Fibroblast of skin of abdomen (primary cell): ENCODE measurements at regions not wholly inside any gene's neighbourhood (a gene's known extent, or its start where the extent isn't known, plus 50 kb on each side); places are given as distances from the start of the nearest gene placed in this dataset.
"Not testable (repeated sequence)": the region's sequence is repeated elsewhere in the genome, so short reads cannot be mapped to it uniquely, and the experiment has no call there.

ENCODE experiments used
- DNase-seq: peaks from one replicate; pipeline ENCODE4 v3.0.0-alpha.2; 2013

- no peak for DNase-seq
Observed at GRCh38 chr6:119716668-119717270, 367.2 kb upstream of the MAN1A1 start.

DNA sequence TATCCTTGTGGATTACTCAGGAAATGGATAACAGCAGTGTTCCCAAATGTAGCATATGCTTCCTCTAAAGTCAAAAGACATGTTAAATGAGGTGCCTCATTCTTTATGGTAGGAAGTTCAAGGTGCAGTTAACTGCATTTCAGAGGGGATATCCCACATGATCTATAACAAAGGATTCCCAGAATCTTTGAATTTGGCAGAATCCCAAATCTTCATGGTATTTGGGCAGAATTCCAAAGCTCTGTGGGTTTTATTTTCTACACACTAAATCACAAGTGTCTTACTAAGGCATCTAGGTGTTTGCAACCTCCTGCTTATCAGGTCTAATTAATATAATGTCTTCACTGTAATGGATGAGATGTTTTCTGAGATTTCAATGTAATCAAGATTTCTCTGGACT is 364.3 kb upstream of the MAN1A1 start:
- DNase-seq, result no peak

- no peak for DNase-seq
Observed at GRCh38 chr6:119686644-119687043, 337.1 kb upstream of the MAN1A1 start.

DNA sequence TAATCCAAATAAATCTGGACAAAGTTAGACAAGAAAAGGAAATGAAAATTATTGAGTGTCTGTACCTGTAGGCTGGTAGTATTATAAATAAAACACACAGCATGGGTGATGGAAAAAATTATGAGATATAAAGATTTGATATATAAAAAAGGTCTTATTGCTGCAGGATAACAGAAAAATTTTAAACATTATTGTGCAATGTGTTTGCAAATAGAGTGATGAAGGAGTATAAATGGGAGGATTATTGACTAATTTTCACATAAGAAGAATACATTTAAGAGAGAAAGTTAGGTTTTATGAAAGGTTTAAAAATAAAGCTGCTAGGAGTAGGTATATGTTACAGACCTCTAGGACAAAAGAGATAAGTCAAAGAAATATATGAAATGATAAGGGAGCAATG is 336.7 kb upstream of the MAN1A1 start:
- no peak for DNase-seq

DNA sequence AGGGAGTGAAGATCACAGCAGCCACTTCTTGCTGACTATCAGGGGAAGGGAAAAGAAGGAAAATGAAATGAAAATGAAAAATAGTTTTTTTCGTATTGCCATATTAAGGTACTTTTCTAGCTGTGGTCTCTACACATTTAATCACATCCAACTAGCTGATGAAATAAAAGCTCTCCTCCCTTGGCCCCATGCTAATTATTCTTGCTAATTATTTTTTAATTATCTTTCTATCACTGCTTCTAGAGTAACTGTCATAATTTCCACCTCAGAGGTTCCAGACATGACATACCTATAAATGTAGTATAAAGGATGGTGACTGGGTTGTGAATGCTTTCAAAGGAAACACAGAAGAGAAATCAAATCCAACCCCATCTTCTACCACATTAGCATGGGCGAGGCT is 334.1 kb upstream of the MAN1A1 start:
- DNase-seq, result no peak

- DNase-seq, result no peak
Observed at GRCh38 chr6:119683031-119683430, 333.5 kb upstream of the MAN1A1 start.

DNA sequence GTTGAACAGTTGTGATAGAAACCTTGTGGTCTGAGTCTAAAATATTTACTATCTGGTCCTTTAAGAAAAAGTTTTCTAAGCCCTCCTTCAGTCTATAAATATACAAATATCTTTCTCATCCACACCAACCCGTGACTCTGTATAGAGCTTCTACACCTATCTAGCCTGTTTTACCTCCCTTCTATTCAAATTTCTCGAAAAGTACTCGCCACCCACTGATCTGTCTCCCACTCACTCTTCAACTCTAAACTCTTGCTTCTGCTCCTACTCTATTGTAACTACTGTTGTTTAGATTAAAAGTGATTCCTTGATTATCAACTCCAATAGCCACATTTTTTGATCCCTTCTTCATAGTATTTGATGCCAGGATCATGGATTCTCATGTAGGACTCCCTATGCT is 329.4 kb upstream of the MAN1A1 start:
- DNase-seq, result no peak

DNA sequence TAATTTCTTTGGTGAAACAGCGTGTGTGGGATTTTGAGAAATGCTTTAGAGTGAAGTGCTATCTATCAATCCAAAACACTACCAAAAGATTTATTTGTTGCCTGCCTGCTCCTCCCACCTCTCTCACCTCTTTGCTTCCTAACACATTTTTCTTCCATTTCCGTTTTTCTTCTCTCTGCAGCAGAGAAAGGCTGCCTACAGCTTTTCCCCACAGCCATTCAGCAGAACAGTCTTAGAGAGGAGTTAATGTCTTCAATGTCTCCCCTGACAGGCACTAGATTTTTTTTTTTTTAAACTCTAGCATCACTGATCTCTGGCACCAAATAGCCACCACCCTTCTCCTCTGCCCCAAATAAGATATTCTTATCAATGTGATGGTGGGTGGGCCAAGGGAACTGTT is 327.8 kb upstream of the MAN1A1 start:
- no peak for DNase-seq

DNA sequence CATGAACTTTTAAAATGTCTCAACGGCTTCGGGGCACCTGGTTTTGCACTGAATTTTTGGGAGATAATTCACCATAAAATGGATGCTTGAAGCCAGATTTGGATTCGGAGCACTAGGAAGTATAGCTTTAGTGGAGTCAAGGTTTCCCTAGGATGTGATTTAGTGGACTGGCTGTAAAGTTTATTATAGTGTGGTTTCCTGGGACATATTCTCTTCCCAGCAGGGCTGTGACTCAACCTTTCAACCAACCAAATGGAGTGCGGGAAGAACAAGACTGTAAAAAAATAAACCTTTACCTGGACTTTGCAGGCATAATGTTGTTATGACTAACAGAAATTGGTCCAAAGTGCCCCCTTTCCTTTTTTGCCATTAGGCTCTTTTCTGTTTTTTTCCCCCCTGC is 327.4 kb upstream of the MAN1A1 start:
- DNase-seq, result peak; percentile 63

GRCh38 chr6:119676230-119676629 is 326.7 kb upstream of the MAN1A1 start:
- no peak for DNase-seq

GRCh38 chr6:119673741-119674140 is 324.2 kb upstream of the MAN1A1 start:
- no peak for DNase-seq

GRCh38 chr6:119672725-119673124 is 323.2 kb upstream of the MAN1A1 start:
- no peak for DNase-seq

- DNase-seq, result no peak
Observed at GRCh38 chr6:119671105-119671504, 321.5 kb upstream of the MAN1A1 start.

DNA sequence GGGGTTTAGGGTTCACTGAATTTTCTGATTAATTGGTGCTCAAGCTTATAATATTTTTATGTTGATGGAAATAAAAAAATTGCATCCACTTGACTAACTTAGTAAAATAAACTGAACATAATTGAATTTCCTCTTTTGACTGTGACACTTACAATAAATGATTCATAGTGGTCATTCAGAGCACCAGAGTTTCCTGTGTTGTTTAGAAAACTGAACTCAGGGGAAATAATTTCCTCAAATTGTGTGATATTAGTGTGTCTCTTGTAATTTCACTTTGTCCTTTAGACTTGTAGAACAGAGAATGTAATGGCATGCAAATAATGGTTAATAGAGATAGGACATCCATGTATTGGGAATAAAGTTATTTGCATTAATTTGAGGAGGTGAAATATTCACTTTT is 319.7 kb upstream of the MAN1A1 start:
- no peak for DNase-seq

- DNase-seq, result not testable (repeated sequence)
Observed at GRCh38 chr6:119665432-119665831, 315.9 kb upstream of the MAN1A1 start.

GRCh38 chr6:119661628-119662027 is 312.1 kb upstream of the MAN1A1 start:
- no peak for DNase-seq

DNA sequence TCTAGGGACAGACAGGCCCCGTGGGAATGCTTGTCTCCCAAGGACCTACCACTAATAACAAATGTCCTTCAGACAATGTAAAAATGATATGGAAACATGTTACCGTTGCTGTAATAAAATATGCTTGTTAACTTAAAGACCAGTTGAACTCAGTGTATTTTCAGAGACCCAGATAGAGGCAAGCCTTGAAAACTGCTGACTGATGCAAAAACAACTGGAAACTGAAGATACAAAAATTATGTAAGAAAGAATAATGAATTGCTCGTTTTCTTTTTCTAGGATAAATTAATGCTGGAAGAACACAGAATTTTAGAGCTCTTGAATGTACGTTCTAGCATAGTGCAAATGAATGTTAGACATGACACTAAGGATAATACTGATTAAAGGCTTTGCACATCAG is 311.5 kb upstream of the MAN1A1 start:
- no peak for DNase-seq

DNA sequence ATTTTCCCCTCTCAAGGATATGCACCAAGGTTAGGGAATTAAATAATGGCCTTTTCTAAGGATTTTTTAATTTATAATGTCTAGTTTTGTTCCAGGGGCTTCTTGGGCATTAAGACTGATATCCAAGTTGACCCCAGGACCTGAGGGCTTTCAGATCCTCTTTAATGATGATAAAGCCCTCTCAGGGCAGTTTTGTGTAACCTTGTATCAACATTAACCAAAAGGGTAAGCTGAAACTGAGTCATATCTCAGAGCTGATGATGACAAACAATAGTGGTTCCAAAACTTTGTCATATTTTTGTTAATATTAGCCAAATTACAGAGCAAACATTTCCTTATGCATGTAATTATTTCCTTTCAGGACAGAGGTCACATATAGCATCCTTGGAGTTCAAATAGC is 309.4 kb upstream of the MAN1A1 start:
- DNase-seq, result no peak

DNA sequence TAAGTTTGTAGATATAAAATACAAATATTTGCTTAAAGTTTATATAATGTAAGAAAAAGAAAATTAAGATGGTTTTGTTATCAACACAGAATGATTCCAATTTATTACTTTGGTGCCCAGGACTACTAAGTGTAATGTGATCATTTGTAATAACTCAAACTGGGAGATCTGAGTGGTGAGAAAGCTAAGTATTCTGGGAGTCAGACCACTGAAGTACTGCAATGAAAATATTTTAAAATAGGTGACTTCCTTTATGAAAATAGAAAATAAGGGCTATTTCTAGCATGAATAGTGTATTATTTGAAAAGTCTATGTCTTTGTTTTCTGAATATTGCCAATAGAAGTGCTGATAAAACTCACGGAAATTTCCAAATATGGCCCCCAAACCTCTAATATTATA is 305.6 kb upstream of the MAN1A1 start:
- DNase-seq, result no peak

GRCh38 chr6:119653329-119653728 is 303.8 kb upstream of the MAN1A1 start:
- no peak for DNase-seq

DNA sequence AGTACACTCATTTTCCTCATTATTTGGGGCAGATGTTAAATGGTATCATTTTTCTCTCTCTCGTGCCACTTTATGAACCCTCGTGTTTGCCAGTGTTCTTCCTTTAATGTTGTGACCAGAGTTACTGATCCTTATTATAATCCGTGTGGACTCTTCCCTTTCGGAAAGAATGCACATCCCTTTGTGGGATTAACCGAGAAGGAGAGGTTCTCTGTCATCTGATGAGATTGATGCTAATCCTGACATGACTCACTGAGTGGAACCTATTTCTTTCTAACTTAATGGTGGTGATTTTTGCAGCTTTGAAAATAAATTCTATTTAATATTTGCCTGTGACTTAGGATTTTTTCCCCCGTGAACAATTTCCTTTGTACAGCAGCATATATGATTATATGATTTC is 300.0 kb upstream of the MAN1A1 start:
- DNase-seq, result peak; percentile 42

- DNase-seq, result peak; percentile 62
Observed at GRCh38 chr6:119647309-119647708, 297.7 kb upstream of the MAN1A1 start.

DNA sequence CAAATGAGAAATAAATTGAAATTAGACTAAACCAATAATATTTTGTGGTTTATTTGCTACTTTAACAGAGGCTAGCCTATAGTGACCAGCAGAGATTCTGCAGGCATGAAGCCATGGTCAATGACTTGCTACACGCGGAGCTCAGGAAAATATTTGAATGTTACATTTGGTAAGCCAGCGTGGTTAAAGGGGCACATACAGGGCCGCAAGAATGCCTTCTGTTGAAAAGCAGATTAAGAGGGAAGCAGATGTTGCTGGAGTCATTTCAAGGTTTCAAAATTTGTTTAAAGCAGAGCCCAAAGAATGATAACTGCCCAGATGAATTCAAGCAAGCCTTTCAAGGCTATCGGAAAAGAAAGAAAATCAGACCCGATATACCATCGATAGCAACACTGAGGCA is 294.3 kb upstream of the MAN1A1 start:
- peak; percentile 21 for DNase-seq

- no peak for DNase-seq
Observed at GRCh38 chr6:119637768-119638167, 288.2 kb upstream of the MAN1A1 start.

DNA sequence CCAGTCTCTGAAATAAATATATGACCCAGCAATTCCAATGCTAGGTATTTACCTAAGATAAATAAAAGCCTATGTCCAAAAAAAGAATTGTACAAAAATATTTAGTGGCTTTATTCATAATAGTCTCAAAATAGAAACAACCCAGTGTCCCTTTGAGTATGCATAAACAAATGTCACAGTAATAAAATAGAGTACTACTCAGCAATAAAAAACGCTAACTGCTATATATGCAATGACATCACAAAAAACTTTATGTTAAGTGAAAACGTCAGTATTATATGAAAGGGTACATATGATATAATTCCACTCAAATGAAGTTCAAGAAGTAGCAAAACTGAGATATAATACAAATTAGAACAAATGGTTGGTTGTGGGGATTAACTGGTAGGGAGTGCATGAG is 286.5 kb upstream of the MAN1A1 start:
- DNase-seq, result no peak

GRCh38 chr6:119633461-119633860 is 283.9 kb upstream of the MAN1A1 start:
- no peak for DNase-seq
